Inflammatory macrophage treated with lipopolysaccharide for 4 hours (primary cell): ENCODE measurements at regions not wholly inside any gene's neighbourhood (a gene's known extent, or its start where the extent isn't known, plus 50 kb on each side); places are given as distances from the start of the nearest gene placed in this dataset.
"Not testable (repeated sequence)": the region's sequence is repeated elsewhere in the genome, so short reads cannot be mapped to it uniquely, and the experiment has no call there.

Experiments
- DNase-seq: peaks from one replicate; pipeline ENCODE4 v3.0.0-alpha.2; 2020

- DNase-seq = no peak
Measured at GRCh38 chr16:66265048-66265415, 101.5 kb upstream of the CDH5 start.

GRCh38 chr16:66264311-66265047, 102.0 kb upstream of the CDH5 start:
- DNase-seq = no peak

- DNase-seq = no peak
Measured at GRCh38 chr16:66263973-66264310, 102.5 kb upstream of the CDH5 start.

- no peak for DNase-seq
Measured at GRCh38 chr16:66263168-66263972, 103.1 kb upstream of the CDH5 start.

GRCh38 chr16:66262253-66263167, 104.0 kb upstream of the CDH5 start:
- no peak for DNase-seq

- DNase-seq = no peak
Measured at GRCh38 chr16:66261826-66262225, 104.7 kb upstream of the CDH5 start.

- no peak for DNase-seq
Measured at GRCh38 chr16:66260522-66261254, 105.8 kb upstream of the CDH5 start.

- DNase-seq = no peak
Measured at GRCh38 chr16:66258916-66259845, 107.3 kb upstream of the CDH5 start.

GRCh38 chr16:66256919-66257318, 109.6 kb upstream of the CDH5 start:
- no peak for DNase-seq

GRCh38 chr16:66255647-66256046, 110.8 kb upstream of the CDH5 start:
- DNase-seq = no peak

GRCh38 chr16:66254751-66255150, 111.7 kb upstream of the CDH5 start:
- DNase-seq = no peak

GRCh38 chr16:66254106-66254505, 112.4 kb upstream of the CDH5 start:
- no peak for DNase-seq

GRCh38 chr16:66251476-66252160, 114.9 kb upstream of the CDH5 start:
- DNase-seq = no peak

- no peak for DNase-seq
Measured at GRCh38 chr16:66250686-66251431, 115.6 kb upstream of the CDH5 start.

- no peak for DNase-seq
Measured at GRCh38 chr16:66247516-66248481, 118.7 kb upstream of the CDH5 start.

GRCh38 chr16:66245868-66246267, 120.6 kb upstream of the CDH5 start:
- DNase-seq = no peak

GRCh38 chr16:66245072-66245471, 121.4 kb upstream of the CDH5 start:
- DNase-seq = no peak

GRCh38 chr16:66242672-66243071, 123.8 kb upstream of the CDH5 start:
- DNase-seq = no peak

- DNase-seq = not testable (repeated sequence)
Measured at GRCh38 chr16:66242206-66242605, 124.3 kb upstream of the CDH5 start.
